GM12878 (cell line): ENCODE measurements at regions not wholly inside any gene's neighbourhood (a gene's known extent, or its start where the extent isn't known, plus 50 kb on each side); places are given as distances from the start of the nearest gene placed in this dataset.

ENCODE experiments used
- CTCF ChIP-seq, 3 experiments: IDR thresholded peaks in 2 of 3; conservative IDR thresholded peaks in 1 of 3; 2 replicates each; pipeline ENCODE4 v1.5.1; 2011; ENCODE audit warnings: low read depth in 3 of 3, low read length in 3 of 3, mild to moderate bottlenecking in 3 of 3, control low read depth in 2 of 3, moderate library complexity in 2 of 3, inconsistent platforms in 1 of 3, mixed read lengths in 1 of 3; ENCODE audit not compliant: control insufficient read depth in 2 of 3, insufficient read depth in 1 of 3; ENCODE audit errors: extremely low read depth in 1 of 3
- STAT3 ChIP-seq: IDR thresholded peaks from 2 replicates; pipeline ENCODE4 v1.6.1; 2011; ENCODE audit warnings: low read depth, low read length, improper control_type of control experiment

GRCh38 chr19:5220866-5221265 lies 119.7 kb downstream of the PTPRS start:
- TF ChIP-seq CTCF (IDR thresholded peaks at IDR 0.05 in 2 of 3, conservative IDR thresholded peaks at IDR 0.05 in 1 of 3; ENCODE audit: control insufficient read depth in 2 of 3, extremely low read depth in 1 of 3, insufficient read depth in 1 of 3, low read depth in 3 of 3, low read length in 3 of 3) (no peak), STAT3 (no peak)
